Activated CD4-positive, alpha-beta T cell treated with anti-CD3 and anti-CD28 coated beads, Interleukin-2, amount 10 ng/mL, durations not matched to agents 24 days and 14 days (primary cell): ENCODE measurements at regions not wholly inside any gene's neighbourhood (a gene's known extent, or its start where the extent isn't known, plus 50 kb on each side); places are given as distances from the start of the nearest gene placed in this dataset.
A peak's percentile ranks its signal among the peaks of the same experiment; 100 is the strongest.

Source experiments
- DNase-seq: peaks from one replicate; pipeline ENCODE4 v3.0.0; 2022
- H3K27ac Mint-ChIP-seq: one replicate; pipeline ENCODE4 v1.8.0; 2022; ENCODE audit warnings: mild to moderate bottlenecking, mixed read lengths
- H3K27me3 Mint-ChIP-seq: one replicate; pipeline ENCODE4 v1.8.0; 2022; ENCODE audit warnings: mixed read lengths
- H3K36me3 Mint-ChIP-seq: one replicate; pipeline ENCODE4 v1.8.0; 2022; ENCODE audit warnings: low read depth, mild to moderate bottlenecking, mixed read lengths
- H3K4me1 Mint-ChIP-seq: one replicate; pipeline ENCODE4 v1.8.0; 2021; ENCODE audit warnings: mixed read lengths
- H3K4me3 Mint-ChIP-seq: one replicate; pipeline ENCODE4 v1.8.0; 2022; ENCODE audit warnings: mild to moderate bottlenecking, moderate library complexity, mixed read lengths
- H3K9me3 Mint-ChIP-seq: one replicate; pipeline ENCODE4 v1.8.0; 2021; ENCODE audit warnings: mixed read lengths
- intact Hi-C: fragments of 100-400 bp; cut with micrococcal nuclease; formaldehyde crosslinking; loops from one replicate; pipeline ENCODE4 v1.15.1; 2023

- no peaks in the 10 kb centered on the region for H3K4me1 Mint-ChIP-seq
- H3K27ac Mint-ChIP-seq = no peak overlapping the region
- intact Hi-C loops = loop anchor here (5.0 to 10.0 kb wide), 3 partner anchors 129 to 572 kb away; no protein-coding TSS in a partner anchor
- H3K36me3 Mint-ChIP-seq = no peaks in the 10 kb centered on the region
- H3K27me3 Mint-ChIP-seq = no peaks in the 10 kb centered on the region
- H3K9me3 Mint-ChIP-seq = no peaks in the 10 kb centered on the region
- DNase-seq = no peak
- no peak overlapping the region for H3K4me3 Mint-ChIP-seq
These were observed 1078.3 kb downstream of the FAM181B start for GRCh38 chr11:81655351-81655750.

GRCh38 chr11:81647374-81647773 is 1086.3 kb downstream of the FAM181B start:
- DNase-seq = no peak
- Mint-ChIP-seq H3K9me3 (no peaks in the 10 kb centered on the region), H3K27me3 (peaks cover 15% of the 10 kb centered on the region), H3K36me3 (no peaks in the 10 kb centered on the region), H3K4me1 (no peaks in the 10 kb centered on the region), H3K4me3 (no peak overlapping the region), H3K27ac (no peak overlapping the region)
- intact Hi-C loops = no loop called here

GRCh38 chr11:81644239-81644840 is 1089.3 kb downstream of the FAM181B start:
- no peak overlapping the region for H3K27ac Mint-ChIP-seq
- H3K36me3 Mint-ChIP-seq = no peaks in the 10 kb centered on the region
- H3K4me1 Mint-ChIP-seq = no peaks in the 10 kb centered on the region
- H3K9me3 Mint-ChIP-seq = no peaks in the 10 kb centered on the region
- H3K27me3 Mint-ChIP-seq = peaks cover 15% of the 10 kb centered on the region
- H3K4me3 Mint-ChIP-seq = no peak overlapping the region
- intact Hi-C loops = loop anchor here (1.0 to 5.0 kb wide), 2 partner anchors 585 to 1053 kb away; no protein-coding TSS in a partner anchor
- DNase-seq = peak; percentile 64

DNA sequence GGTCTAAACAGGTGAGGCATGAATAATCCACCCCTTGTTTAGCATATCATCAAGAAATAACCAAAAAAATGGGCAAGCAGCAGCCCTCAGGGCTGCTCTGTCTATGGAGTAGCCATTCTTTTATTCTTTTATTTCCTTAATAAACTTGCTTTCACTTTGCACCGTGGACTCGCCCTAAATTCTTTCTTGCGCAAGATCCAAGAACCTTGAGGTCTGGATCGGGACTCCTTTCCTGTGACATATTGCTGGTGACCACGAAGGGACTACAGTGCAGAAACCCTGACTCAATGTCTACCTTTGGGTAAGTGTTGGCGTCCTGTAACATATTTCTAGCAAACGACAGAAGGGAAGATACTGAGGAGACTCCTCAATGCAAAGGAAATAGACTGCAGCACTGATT is 1099.2 kb downstream of the FAM181B start:
- no peaks in the 10 kb centered on the region for H3K27me3 Mint-ChIP-seq
- intact Hi-C loops = no loop called here
- no peak for DNase-seq

DNA sequence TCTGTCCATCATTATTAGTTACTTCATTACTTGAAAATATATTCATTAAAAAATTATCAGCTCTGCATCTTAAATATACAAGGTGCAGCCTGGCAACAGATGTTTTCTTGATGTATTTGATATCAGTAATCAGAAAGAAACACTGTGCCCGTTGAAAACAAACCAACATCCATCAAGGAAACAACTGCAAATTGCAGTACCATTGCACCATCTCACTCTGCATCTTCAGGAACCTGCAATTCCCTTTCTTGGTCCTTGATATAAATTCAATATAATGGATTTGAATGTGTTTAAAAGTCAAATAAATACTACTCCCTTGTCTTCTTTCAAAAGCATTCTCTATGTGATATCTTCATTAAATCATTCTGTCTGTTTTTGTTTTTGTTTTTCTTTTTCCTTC is 1131.2 kb downstream of the FAM181B start:
- no peaks in the 10 kb centered on the region for H3K36me3 Mint-ChIP-seq
- H3K27ac Mint-ChIP-seq = no peak overlapping the region
- no peaks in the 10 kb centered on the region for H3K27me3 Mint-ChIP-seq
- intact Hi-C loops = no loop called here
- H3K9me3 Mint-ChIP-seq = no peaks in the 10 kb centered on the region
- DNase-seq = no peak
- H3K4me3 Mint-ChIP-seq = no peak overlapping the region
- H3K4me1 Mint-ChIP-seq = no peaks in the 10 kb centered on the region

More for the DNA sequence above, 1099.2 kb downstream of the FAM181B start:
- Mint-ChIP-seq H3K4me1 (no peaks in the 10 kb centered on the region), H3K4me3 (no peak overlapping the region), H3K9me3 (no peaks in the 10 kb centered on the region), H3K36me3 (no peaks in the 10 kb centered on the region), H3K27ac (no peak overlapping the region)

GRCh38 chr11:81596704-81597103 is 1137.0 kb downstream of the FAM181B start:
- H3K4me1 Mint-ChIP-seq = no peaks in the 10 kb centered on the region

GRCh38 chr11:81585390-81585933 is 1148.2 kb downstream of the FAM181B start:
- H3K4me3 Mint-ChIP-seq = no peak overlapping the region
- no peaks in the 10 kb centered on the region for H3K36me3 Mint-ChIP-seq
- DNase-seq = no peak
- H3K27ac Mint-ChIP-seq = no peak overlapping the region
- H3K9me3 Mint-ChIP-seq = no peaks in the 10 kb centered on the region
- intact Hi-C loops = no loop called here
- H3K27me3 Mint-ChIP-seq = no peaks in the 10 kb centered on the region
- H3K4me1 Mint-ChIP-seq = no peaks in the 10 kb centered on the region

More at GRCh38 chr11:81596704-81597103, 1137.0 kb downstream of the FAM181B start:
- Mint-ChIP-seq H3K9me3 (no peaks in the 10 kb centered on the region), H3K36me3 (no peaks in the 10 kb centered on the region), H3K27ac (no peak overlapping the region), H3K4me3 (no peak overlapping the region), H3K27me3 (no peaks in the 10 kb centered on the region)
- intact Hi-C loops = no loop called here
- DNase-seq = no peak

GRCh38 chr11:81579339-81579738 is 1154.3 kb downstream of the FAM181B start:
- intact Hi-C loops = no loop called here
- H3K4me1 Mint-ChIP-seq = no peaks in the 10 kb centered on the region
- H3K27me3 Mint-ChIP-seq = no peaks in the 10 kb centered on the region
- H3K36me3 Mint-ChIP-seq = no peaks in the 10 kb centered on the region
- no peak overlapping the region for H3K27ac Mint-ChIP-seq
- DNase-seq = no peak
- H3K4me3 Mint-ChIP-seq = no peak overlapping the region
- no peaks in the 10 kb centered on the region for H3K9me3 Mint-ChIP-seq

- no peaks in the 10 kb centered on the region for H3K9me3 Mint-ChIP-seq
- intact Hi-C loops = no loop called here
- H3K27me3 Mint-ChIP-seq = no peaks in the 10 kb centered on the region
- no peak overlapping the region for H3K27ac Mint-ChIP-seq
- H3K4me3 Mint-ChIP-seq = no peak overlapping the region
- no peaks in the 10 kb centered on the region for H3K4me1 Mint-ChIP-seq
- no peak for DNase-seq
- no peaks in the 10 kb centered on the region for H3K36me3 Mint-ChIP-seq
These were observed 1155.1 kb downstream of the FAM181B start for GRCh38 chr11:81578571-81578970.

- no peaks in the 10 kb centered on the region for H3K9me3 Mint-ChIP-seq
- H3K4me3 Mint-ChIP-seq = no peak overlapping the region
- no peaks in the 10 kb centered on the region for H3K36me3 Mint-ChIP-seq
- H3K27me3 Mint-ChIP-seq = no peaks in the 10 kb centered on the region
- H3K27ac Mint-ChIP-seq = no peak overlapping the region
- no peak for DNase-seq
- intact Hi-C loops = no loop called here
- no peaks in the 10 kb centered on the region for H3K4me1 Mint-ChIP-seq
These were observed 1159.4 kb downstream of the FAM181B start for GRCh38 chr11:81574301-81574700.

- intact Hi-C loops = no loop called here
- H3K9me3 Mint-ChIP-seq = no peaks in the 10 kb centered on the region
- H3K36me3 Mint-ChIP-seq = no peaks in the 10 kb centered on the region
- H3K4me1 Mint-ChIP-seq = no peaks in the 10 kb centered on the region
- H3K27ac Mint-ChIP-seq = no peak overlapping the region
- no peak overlapping the region for H3K4me3 Mint-ChIP-seq
- no peak for DNase-seq
- no peaks in the 10 kb centered on the region for H3K27me3 Mint-ChIP-seq
These were observed 1160.3 kb downstream of the FAM181B start for GRCh38 chr11:81573367-81573766.

DNA sequence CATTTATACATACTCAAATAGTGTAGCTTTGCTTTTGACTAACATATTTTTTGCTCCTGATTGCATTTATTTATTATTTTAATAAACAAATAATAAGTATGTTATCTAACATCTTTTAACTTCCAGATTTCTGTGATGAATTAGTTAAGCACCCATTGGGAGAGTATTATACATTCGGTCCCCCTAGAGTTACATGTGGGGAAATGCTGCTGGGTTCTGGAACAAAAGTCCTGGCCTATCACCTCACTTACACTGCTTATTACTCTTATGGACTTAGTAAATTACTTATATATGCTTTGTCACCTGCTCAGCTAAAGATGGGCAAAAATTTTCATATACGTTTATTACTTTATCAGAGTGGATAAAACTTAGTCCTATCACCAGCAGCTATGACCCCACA is 1163.0 kb downstream of the FAM181B start:
- DNase-seq = no peak
- Mint-ChIP-seq H3K4me3 (no peak overlapping the region), H3K36me3 (no peaks in the 10 kb centered on the region), H3K9me3 (no peaks in the 10 kb centered on the region), H3K27ac (no peak overlapping the region), H3K4me1 (no peaks in the 10 kb centered on the region), H3K27me3 (no peaks in the 10 kb centered on the region)
- intact Hi-C loops = no loop called here

- Mint-ChIP-seq H3K36me3 (no peaks in the 10 kb centered on the region), H3K9me3 (no peaks in the 10 kb centered on the region), H3K27ac (no peak overlapping the region), H3K4me1 (no peaks in the 10 kb centered on the region), H3K27me3 (no peaks in the 10 kb centered on the region), H3K4me3 (no peak overlapping the region)
- intact Hi-C loops = no loop called here
- DNase-seq = no peak
These were observed 1163.7 kb downstream of the FAM181B start for GRCh38 chr11:81569999-81570398.

DNA sequence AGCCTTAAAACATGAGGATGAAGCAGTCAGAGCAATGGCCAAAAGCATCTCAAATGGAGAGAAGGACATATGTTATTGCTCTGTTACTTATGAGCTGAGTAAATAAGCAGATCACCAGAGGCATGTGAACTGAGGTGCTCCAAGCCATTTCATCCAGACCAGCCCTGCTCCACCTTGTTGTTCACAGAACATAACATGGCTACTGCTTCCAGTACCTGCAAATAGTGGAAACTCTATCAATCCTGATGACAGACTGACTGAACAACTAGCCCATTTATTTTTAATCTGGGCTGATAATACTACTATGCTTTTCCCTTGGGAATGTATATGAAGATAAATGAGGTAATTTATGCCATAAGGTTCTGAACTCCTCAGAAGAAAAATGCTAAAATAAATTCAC is 1164.7 kb downstream of the FAM181B start:
- no peaks in the 10 kb centered on the region for H3K4me1 Mint-ChIP-seq
- DNase-seq = no peak
- intact Hi-C loops = no loop called here
- H3K36me3 Mint-ChIP-seq = no peaks in the 10 kb centered on the region
- no peaks in the 10 kb centered on the region for H3K27me3 Mint-ChIP-seq
- H3K27ac Mint-ChIP-seq = no peak overlapping the region
- no peaks in the 10 kb centered on the region for H3K9me3 Mint-ChIP-seq
- no peak overlapping the region for H3K4me3 Mint-ChIP-seq

- Mint-ChIP-seq H3K36me3 (no peaks in the 10 kb centered on the region), H3K9me3 (no peaks in the 10 kb centered on the region), H3K27me3 (no peaks in the 10 kb centered on the region), H3K4me3 (no peak overlapping the region), H3K27ac (no peak overlapping the region), H3K4me1 (no peaks in the 10 kb centered on the region)
- no peak for DNase-seq
- intact Hi-C loops = no loop called here
These were observed 1185.5 kb downstream of the FAM181B start for GRCh38 chr11:81548123-81548522.
